C4-2B (cell line): ENCODE measurements at regions not wholly inside any gene's neighbourhood (a gene's known extent, or its start where the extent isn't known, plus 50 kb on each side); places are given as distances from the start of the nearest gene placed in this dataset.
A peak's percentile ranks its signal among the peaks of the same experiment; 100 is the strongest.

Experiments used
- H3K27ac ChIP-seq: fragments of 450-650 bp; 2 replicates; pipeline ENCODE4 v1.5.1; 2017
- ZFX ChIP-seq: fragments of 450-650 bp; IDR thresholded peaks from 2 replicates; pipeline ENCODE4 v1.6.1; 2017
- TF ChIP-seq, protein P1 (sequence below): fragments of 450-650 bp; conservative IDR thresholded peaks from 2 replicates; pipeline ENCODE4 v1.5.1; 2017; ENCODE audit warnings: mild to moderate bottlenecking

GRCh38 chr4:23163647-23164436 lies 471.1 kb downstream of the GBA3 start:
- TF ChIP-seq, protein P1, sequence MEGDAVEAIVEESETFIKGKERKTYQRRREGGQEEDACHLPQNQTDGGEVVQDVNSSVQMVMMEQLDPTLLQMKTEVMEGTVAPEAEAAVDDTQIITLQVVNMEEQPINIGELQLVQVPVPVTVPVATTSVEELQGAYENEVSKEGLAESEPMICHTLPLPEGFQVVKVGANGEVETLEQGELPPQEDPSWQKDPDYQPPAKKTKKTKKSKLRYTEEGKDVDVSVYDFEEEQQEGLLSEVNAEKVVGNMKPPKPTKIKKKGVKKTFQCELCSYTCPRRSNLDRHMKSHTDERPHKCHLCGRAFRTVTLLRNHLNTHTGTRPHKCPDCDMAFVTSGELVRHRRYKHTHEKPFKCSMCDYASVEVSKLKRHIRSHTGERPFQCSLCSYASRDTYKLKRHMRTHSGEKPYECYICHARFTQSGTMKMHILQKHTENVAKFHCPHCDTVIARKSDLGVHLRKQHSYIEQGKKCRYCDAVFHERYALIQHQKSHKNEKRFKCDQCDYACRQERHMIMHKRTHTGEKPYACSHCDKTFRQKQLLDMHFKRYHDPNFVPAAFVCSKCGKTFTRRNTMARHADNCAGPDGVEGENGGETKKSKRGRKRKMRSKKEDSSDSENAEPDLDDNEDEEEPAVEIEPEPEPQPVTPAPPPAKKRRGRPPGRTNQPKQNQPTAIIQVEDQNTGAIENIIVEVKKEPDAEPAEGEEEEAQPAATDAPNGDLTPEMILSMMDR = no peak
- no peak for TF ChIP-seq ZFX

GRCh38 chr4:23162275-23162674 lies 469.5 kb downstream of the GBA3 start:
- no peak overlapping the region for H3K27ac ChIP-seq
- TF ChIP-seq, protein P1 = no peak
- TF ChIP-seq ZFX = no peak

More at GRCh38 chr4:23163647-23164436, 471.1 kb downstream of the GBA3 start:
- no peak overlapping the region for H3K27ac ChIP-seq

DNA sequence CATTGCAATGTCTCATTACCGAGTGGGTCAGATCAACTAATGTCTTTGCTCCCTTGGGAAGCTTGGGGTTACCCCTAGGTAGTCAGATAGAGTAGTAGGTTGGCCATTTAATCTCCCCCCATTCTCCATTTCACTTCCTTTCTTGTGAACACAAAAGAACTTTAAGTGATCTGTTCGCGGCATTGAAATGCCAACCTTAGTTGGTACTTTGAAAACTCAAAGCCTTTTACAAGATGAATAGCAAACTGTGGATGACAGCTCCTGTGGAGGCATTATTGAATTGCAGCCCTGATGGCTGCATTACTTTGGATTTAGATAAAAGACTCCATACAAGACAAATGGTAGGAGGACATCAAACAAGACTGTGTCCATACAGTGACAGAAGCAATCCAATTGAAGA lies 469.1 kb downstream of the GBA3 start:
- no peak overlapping the region for H3K27ac ChIP-seq
- TF ChIP-seq, protein P1 = no peak
- TF ChIP-seq ZFX = no peak

- H3K27ac ChIP-seq = no peak overlapping the region
- TF ChIP-seq, protein P1 = no peak
- TF ChIP-seq ZFX = no peak
These were observed 460.3 kb downstream of the GBA3 start for GRCh38 chr4:23153076-23153475.

DNA sequence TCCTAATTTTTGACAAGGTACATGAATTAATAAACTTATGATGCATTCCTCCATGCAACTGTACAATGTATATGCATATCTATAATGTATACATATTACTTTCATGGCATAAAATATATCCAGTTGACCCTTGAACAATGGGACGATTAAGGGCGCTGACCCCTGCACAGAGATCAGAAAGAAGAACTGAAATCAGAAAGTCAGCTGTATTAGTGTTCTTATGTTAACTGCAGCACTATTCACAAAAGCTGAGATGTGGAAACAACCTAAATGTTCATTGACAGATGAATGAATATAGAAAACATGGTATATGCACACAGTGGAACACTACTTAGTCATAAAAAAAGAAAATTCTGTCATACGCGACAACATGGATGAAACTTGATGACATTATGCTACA lies 457.1 kb downstream of the GBA3 start:
- TF ChIP-seq ZFX = no peak
- TF ChIP-seq, protein P1 = no peak
- no peak overlapping the region for H3K27ac ChIP-seq

DNA sequence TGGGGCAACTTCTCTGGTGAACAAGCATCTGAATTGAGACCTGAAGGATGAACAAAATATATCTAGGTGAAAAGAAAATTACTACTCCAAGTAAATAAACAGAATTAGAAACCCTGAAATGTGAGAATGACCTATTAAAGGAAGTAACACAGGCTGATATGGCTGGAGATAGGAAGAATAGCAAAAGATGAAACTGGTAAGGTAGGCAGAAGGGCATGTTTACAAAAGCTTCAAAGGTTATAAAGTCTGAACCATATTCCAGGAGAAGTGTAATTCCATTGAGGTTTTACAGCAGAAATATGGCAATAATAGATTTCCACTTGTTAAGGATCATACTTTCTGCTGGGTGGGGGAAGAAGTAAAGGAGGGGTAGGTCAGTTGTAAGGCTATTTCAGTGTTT lies 452.0 kb downstream of the GBA3 start:
- no peak overlapping the region for H3K27ac ChIP-seq
- TF ChIP-seq, protein P1 = no peak
- no peak for TF ChIP-seq ZFX

- TF ChIP-seq ZFX = no peak
- TF ChIP-seq, protein P1 = peak; percentile 83
- H3K27ac ChIP-seq = no peak overlapping the region
These were observed 443.3 kb downstream of the GBA3 start for GRCh38 chr4:23135792-23136645.
